GM20431 (cell line): ENCODE measurements at regions not wholly inside any gene's neighbourhood (a gene's known extent, or its start where the extent isn't known, plus 50 kb on each side); places are given as distances from the start of the nearest gene placed in this dataset.

ENCODE experiments used
- in situ Hi-C: fragments of 300-500 bp; cut with MseI, MboI; formaldehyde crosslinking; loops from one replicate; pipeline ENCODE4 v1.15.0; 2020; ENCODE audit warnings: low sequenced_read_pairs; ENCODE audit not compliant: unreplicated experiment

DNA sequence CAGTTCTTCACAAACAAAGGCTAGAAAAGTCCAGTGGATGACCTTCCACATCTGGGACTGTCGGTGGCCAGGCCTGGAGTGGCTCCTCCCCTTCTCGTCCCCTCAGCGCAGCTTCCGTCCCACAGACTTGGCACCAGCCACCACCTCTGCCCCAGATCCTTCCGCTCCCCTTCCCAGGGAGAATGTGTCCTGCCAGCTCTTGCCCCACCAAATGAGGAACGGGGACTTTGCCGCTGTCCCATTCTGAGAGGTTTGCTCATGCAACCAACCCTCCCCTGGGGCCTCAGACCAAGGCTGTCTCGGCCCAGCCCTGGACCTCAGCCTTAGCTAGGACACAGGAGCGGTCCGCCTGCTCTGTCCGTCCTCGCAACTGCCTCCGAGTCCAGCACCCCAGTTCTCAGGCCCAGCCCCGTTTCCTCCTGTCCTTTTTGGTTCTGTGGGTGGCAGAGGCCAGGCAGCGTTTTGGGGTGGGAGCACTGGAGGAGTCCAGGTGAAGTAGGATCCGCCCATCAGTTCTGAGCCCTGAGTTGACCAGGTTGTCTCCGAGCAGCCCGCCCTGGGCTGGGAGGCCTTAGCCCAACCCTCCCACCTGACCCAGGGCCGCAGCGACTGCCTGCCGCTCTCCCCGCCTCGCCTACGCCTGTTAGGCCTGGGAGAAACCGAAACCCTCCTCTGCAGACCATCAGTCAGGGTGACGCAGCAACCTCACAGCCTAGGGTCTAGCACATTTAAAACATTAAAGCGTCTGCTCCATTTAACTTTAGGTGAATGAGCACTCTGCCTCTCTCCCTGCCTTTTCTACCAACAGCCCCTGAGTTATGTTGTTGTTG is 284.3 kb downstream of the FOXO1 start:
- in situ Hi-C loops, result no loop called here

DNA sequence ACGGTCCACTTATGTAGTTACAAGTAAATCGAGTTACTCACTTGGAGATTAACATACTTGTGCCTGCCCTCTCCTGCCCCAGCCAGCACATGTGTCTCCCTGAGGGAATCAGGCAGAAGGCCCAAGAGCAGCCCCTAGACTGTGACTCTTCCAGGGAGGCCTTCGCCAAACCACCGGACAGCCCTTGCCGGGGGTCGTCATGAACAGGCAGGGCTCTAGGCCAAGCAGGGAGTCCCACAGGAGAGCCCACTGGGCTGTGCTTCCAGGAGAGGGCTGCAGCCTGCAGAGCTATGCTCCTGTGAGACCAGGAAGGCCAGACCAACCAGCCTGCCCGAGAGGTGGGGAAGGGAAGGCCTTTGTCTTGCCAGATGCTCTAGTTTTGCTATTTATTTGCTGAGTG is 283.3 kb downstream of the FOXO1 start:
- in situ Hi-C loops, result no loop called here

DNA sequence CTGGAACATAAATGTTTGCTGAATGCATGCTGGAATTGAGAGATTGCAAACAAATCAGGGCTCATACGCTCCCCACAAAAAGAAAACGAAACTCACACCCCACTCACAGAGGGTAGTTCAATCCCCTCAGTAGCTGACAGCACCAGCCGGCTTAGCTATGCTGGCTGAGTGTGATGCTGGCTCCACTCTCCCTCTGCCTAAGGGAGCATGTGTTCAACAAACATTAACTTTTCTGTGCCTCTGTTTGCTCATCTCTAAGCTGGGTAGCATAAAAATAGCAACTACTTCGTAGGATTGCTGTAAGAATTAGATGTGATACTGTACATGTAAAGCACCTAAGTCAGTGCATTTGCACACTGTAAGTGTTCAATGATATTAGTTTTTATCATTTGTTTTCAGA is 282.6 kb downstream of the FOXO1 start:
- in situ Hi-C loops, result no loop called here

DNA sequence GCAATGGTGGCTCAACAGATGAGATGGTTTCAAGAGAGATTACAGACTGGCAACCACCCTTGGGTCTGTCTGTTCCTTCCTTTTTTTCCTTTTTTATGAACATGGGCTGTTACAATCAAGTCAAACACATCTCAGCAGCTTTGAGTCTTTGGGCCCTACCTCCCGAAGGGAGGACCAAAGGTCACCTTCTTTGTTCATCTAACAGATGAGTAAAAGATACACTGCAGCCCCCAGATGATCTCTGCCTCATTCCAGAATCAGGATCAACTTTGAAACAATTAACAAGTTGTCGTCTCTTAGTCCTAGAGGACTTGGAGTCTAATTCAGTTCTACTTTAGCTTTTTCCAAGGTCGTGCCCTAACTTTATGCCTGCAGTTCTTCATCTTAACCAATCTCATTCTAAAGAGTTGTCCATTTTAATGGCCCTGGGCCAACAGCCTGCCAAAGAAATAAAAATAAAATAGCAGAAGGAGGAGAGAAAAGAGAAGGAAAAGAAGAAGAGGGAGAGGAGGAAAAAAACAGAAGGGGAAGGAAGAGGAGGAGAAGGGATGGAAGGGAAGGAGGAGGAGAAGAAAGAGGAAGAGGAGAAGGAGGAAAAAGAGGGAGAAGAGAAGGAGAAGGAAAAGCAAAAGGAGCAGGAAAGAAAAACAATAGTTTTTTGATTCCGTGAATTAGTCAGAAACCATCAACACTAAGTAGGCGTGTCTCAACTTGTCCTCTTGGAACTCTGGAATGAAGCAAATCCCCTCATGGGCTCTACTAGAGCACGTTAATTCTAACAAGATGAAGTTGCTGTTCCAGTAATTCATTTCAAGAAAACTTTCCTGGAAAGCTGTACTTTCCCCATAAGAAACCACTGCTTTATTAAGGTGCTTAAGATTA is 281.2 kb downstream of the FOXO1 start:
- in situ Hi-C loops, result no loop called here

DNA sequence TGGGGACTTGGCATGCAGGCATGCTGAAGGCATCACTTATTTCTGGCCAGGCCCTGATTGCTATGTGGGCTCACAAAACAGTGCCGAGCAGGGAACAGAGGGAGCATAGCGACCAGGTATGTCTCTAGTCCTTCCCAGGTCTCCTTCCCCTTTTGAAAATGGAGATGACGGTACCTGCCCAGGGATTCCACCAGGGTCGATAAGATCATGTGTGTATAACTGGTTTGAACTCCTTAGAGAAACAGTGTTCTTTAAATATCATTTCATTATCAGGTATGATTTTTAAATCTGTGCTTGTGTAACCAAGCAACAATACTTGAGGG is 280.6 kb downstream of the FOXO1 start:
- in situ Hi-C loops, result no loop called here

DNA sequence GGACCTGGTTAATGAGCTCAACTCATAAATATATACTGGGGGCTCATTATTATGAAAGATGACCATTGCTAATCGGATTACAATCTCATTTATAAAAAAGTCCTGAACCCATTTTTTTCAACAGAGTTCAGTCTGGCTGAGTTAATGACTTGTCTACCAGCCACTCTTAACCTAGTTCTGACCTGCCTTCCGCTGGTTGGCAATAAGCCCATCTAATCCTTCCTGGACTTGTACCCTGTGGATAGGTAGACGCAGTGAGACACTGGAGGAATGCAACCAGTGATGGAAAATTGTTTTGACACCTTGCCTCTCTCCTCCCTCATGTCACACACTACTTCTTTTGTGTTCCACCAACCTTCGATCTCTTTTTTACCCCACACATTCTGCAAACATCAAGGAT is 279.9 kb downstream of the FOXO1 start:
- in situ Hi-C loops, result no loop called here

DNA sequence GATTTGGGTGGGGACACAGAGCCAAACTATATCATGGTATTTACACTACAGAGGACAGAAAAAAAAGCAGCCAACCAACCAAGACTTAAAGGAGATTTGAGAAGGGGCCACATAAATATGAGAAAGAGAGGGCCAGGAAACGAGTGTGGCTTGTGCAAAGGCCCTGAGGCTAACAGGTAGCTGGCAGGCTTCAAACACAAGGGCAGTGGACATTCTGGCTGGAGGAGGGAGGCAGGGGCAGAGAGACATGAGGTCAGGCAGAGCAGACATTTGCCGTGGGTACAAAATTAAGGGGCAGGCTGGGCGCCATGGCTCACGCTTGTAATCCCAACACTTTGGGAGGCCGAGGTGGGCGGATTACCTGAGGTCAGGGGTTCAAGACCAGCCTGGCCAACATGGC is 278.7 kb downstream of the FOXO1 start:
- in situ Hi-C loops, result no loop called here

DNA sequence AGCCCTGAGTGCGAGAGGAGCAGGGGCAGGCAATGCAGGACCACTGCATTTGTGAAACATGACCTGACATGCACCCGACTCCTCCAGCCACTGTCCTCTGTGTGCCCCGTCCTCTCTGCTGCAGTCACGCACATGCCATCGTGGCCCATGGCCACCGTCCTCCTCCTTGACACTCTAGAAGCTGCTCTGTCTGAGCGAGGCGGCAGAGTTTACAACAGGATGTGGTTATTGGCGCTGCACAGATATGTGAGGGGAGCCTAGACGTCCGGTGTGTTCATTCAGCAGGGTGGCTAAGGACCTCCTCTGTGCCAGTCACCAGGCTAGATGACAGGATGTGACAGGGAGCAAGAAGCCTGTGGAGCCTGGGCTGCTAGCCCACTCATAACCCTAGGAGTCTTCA is 277.8 kb downstream of the FOXO1 start:
- in situ Hi-C loops, result no loop called here

DNA sequence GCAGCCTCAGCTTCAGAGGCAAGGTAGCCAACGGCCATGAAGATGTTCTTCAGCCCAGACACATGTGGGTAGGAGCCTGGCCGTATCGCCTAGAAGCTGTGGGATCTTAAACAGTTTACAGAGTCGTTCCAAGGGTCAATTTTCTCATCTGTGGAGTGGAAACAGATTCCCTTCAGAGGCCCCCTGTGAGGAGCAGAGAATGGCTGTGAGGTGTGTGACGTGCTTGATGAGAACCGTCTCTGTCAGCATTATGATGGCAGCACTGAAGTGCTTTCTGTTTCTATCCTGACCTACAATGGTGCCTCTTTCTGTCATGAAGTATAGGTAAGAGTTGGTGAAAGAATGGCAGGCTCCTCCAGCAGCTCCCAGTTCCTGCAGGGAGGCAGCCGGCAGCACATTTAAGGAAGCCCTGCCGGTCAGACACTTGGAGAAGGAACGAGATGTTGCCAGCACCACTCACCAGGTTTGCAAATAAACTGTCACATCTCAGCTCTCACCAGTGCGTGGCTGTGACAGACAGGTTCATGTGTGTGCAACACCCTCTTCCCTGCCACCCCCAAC is 277.3 kb downstream of the FOXO1 start:
- in situ Hi-C loops, result no loop called here

DNA sequence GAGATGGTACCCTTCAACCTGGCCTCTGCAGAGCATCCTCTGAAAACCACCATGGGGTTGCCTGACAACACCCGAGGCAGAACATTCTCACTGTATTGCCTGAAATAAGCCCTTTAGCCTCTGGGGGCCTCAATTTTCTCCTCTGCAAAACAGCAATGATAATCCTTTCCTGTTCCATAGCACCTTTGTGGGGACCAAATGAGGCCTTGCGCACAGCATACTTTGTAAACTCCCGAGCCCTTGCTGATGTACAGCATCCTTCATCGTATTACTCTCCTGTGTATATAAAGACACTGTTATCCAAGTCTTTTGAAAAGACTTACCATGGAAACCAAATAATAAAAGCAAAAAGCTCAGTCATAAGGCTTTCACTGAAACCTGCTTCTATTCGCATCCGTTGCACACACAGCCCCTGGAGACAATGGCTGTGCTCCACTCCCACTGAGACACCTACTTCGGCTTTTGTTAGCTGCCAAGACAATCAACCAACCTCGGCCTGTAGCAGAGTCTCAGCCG is 276.0 kb downstream of the FOXO1 start:
- in situ Hi-C loops, result no loop called here

DNA sequence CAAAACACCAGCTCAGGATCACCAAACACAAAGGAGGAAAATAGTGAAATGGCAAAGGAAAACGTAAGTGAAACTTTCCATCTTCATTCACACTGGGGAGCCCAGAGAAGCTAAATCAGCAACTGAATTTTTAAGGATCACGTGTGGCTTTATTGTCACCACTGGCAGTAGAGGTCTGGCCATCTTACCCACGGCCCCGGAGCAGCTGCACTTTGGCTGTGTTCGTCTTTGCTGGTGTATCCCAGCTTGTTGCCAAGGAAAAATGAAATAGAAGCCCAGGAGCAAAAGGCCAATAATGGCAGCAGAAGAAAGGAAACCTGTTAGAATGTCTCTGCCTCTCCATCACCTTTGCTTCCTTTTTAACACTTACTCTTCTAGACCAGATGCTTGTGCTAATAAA is 274.7 kb downstream of the FOXO1 start:
- in situ Hi-C loops, result no loop called here

DNA sequence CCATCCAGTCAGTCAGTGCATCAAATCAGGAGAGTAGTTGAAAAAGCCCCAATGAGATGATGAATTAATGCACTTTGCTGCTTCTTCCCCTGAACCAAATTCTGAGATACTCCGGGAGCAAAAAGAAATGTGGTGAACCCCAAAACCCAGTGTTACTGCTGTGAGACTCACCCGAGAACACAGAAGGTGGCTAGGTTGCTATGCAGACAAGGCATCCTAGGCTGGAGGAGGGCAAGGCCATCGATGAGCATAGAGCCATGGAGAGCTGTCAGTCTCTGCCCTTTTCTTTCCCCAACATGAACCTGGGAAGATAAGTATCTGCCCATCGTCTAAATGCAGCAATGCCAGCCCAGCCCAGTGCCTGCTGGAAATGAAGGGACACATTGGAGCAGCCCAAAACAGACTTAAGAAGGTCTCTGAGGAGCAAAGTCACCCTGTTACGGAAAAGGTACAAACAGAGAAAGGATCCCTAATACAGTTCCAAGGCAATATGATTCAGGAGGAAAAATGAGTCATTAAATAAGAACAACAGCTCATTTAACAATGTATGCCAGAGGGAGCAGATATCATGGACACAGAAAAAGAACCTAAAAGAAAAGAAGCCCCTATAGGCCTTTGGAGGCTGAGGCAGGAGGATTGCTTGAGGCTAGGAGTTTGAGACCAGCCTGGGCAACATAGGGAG is 272.0 kb downstream of the FOXO1 start:
- in situ Hi-C loops, result no loop called here

DNA sequence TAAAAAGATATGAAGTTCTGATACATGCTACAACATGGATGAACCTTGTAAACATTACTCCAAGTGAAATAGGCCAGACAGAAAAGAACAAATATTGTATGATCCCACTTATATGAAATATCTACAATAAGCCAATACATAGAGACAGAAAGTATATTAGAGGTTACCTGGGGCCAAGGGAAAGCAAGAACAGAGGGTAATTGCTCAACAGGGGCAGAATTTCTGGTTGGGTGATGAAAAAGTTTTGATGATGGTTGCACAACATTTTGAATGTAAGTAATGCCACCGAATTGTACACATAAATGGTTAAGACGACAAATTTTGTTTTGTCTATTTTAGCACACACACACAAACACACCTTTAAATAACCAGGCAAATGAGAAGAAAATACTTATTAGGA is 268.4 kb downstream of the FOXO1 start:
- in situ Hi-C loops, result no loop called here

DNA sequence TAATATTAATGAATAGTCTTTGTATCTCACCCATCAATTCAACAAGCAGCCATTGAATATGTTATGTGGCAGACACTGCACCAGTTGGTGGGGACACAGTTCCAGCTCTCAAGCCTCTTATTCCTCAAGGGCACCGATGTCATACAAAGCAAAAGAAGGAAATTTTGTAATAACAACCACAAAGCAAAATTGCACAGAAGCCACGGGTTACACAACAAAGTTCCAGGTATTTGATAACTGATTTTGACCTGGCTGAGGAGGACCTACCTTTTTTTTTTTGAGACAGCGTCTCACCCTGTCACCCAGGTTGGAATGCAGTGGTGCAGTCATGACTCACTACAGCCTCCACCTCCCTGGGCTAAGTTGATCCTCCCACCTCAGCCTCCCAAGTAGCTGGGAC is 266.7 kb downstream of the FOXO1 start:
- in situ Hi-C loops, result no loop called here

DNA sequence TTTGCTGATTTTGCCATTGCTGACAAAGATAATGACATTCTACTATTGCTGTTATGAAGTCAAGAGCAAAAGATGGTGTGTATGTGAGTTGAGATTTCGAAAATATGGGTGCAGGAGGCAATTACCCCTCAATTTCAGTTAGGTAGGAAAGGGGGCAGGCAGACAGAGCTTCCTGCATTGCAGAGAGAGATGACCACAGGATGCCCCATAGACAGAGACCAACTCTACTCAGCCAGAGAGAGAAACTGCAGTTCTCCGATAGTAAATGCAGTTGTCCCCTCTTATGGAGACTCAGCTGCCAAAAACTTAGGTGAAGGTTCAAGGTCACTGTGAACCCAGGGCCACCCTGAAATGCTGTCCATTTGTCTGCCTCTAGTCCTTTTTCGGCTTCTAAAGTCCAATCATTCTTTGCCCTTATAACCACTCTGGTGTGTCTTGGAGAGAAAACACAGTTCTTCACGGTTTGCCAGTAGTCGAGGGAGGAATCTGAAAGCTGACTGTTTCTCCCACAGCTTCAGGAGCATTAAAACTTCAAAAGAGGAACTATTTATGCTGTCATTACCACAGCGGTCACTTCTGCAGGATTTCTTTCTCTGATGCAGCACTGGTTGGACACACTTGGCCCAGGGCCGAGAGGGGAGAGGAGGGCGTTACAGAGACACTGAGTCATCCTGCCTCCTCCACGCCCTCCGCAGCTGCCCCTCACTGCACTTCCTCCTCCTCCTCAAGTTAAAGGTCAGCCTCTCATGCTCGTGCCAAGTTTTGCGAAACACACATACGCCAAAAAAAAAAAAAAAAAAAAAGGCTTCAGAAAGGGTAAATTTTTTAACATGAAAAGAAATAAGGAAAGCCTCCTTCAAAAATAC is 264.3 kb downstream of the FOXO1 start:
- in situ Hi-C loops, result no loop called here

DNA sequence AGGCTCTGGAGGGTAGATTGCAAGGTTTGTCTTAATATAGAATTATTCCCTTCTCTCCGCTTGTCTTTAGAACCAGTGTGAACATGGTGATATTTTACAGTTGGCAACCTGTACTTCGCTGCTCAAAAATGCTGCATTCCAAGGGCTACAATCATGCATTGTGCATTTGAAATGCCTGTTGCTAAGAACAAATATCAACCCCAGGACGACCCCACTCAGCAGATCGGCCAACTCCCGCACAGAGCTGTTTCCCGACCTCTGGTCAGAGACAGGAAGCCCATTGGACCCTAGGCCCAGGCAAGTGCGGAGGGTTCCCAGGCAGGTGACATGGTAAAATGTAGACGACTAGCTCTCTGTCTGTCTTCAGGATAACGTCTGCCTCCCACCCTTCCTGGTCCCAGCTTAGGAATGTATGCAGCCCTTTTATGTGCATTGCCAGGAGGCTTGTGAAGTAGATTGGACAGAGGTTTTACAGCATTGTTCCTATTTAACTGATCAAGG is 263.5 kb downstream of the FOXO1 start:
- in situ Hi-C loops, result no loop called here

DNA sequence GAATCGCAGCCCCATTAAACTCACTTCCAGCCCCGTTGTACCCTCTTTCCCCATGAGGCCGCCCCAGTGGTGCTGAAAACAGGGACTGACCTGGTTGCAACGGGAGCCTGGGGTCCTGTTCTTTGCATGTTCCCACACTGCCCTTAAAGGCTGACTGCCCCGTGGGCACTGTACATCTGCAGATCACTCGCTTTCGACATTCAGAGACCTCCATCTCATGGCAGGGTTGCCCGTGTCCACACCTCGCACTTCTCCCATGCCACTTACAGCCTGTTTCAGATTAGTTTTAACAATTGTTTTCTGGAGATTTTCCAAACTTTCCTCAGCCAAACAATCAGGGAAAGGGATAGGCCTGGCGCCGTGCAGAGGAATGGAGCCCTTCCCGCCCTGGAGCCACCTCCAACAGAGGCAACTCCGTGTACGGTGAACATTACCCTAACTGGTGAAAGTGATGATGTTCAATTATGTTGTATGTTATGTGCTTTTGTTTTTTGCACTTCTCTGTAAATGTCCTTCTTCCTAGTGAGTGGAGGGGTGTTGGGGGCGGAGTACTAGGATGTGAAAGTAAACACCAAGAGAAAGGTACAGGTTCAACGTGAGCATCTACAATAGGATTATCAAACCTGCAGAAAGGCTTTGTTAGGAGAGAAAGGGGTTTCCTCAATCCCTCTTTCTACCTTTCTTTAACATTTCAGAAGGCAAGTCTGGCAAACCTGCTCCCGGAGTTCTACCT is 262.8 kb downstream of the FOXO1 start:
- in situ Hi-C loops, result no loop called here

DNA sequence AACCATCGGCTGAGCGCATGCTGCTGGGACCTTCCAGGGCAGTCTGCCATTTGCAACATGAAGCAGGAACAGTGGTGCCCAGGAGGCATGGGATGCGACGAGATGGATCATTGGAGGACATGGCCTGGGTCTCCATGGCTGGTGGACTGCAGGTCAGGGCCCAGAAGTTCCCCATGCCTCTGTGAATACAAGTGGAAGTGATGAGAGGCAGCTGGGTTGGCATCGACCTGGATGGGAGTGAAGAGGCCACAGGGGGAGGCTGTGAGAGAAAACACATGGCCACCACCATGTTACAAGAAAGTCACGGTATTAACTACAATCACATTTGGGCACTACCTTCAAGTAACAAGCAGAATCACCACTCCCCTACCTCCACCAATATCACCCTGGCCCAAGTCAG is 262.0 kb downstream of the FOXO1 start:
- in situ Hi-C loops, result no loop called here
